Stimulated activated CD8-positive, alpha-beta memory T cell treated with anti-CD3 and anti-CD28 coated beads, Interleukin-12 subunit alpha, Interleukin-12 subunit beta, amount 100 ng/mL, for 1 hour (primary cell): ENCODE measurements at regions not wholly inside any gene's neighbourhood (a gene's known extent, or its start where the extent isn't known, plus 50 kb on each side); places are given as distances from the start of the nearest gene placed in this dataset.

Experiments
- DNase-seq: peaks from one replicate; pipeline ENCODE4 v3.0.0-alpha.2; 2020; ENCODE audit warnings: low read depth

- DNase-seq = no peak
These were observed 379.2 kb upstream of the ZMIZ1 start for GRCh38 chr10:78689584-78689935.

DNA sequence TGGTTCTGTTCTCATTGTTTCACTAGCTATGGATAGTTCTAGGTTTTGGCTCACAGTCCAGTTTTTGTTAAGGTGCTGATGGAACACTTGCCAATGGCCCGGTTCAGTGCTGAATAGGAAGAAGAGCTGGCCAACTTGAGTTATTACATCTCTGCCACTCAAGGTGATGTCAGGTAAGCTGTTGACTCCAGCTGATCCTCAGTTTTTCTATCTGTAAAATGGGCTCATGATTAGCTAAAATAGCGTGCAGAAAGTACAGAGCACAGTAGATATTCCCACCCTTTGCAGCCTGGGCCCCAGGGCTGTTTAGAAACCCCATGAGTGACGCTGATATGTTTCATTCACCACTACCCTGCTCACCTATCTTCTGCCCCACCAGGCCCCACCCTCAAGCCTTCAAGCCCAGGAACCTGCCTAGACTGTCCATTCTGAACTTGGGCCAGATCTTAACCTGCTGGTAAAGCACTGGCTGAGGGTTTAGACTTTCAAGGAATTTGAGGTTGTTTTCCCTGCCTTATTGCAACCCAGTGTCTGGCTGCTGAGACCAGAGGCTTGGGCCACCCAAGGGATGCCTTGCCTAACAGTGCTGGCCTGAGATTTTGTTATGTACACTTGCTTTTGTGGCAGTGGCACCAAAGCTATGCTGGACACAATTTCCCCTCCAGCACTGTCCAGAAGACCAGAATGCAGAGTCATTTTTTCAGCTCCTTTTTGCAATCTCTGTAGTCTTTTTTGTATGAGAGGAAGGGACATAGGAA, 378.2 kb upstream of the ZMIZ1 start:
- DNase-seq = no peak

- DNase-seq = no peak
These were observed 377.3 kb upstream of the ZMIZ1 start for GRCh38 chr10:78691301-78692030.

- no peak for DNase-seq
These were observed 376.7 kb upstream of the ZMIZ1 start for GRCh38 chr10:78692071-78692470.

- DNase-seq = no peak
These were observed 372.9 kb upstream of the ZMIZ1 start for GRCh38 chr10:78695846-78696245.

GRCh38 chr10:78696791-78697395, 371.9 kb upstream of the ZMIZ1 start:
- no peak for DNase-seq

DNA sequence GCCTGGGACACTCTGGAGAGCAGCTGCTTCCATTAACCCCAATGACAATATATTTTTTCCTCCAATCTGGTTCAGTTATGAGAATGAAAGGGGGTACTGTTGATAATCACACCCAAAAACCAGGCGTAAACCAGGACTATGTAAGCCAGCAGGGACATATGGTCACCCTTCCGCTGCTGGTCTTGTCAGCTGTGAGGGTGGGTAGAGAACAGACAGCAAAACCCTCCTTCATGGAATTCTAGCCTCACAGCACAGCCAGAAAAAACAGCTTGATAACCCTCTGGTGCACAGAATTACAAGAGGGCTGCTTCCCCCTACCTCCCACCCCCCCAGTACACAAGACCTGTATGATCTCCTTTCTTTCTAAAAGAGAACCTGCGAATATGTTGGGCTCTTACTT, 368.8 kb upstream of the ZMIZ1 start:
- no peak for DNase-seq

GRCh38 chr10:78700413-78700812, 368.4 kb upstream of the ZMIZ1 start:
- no peak for DNase-seq

DNA sequence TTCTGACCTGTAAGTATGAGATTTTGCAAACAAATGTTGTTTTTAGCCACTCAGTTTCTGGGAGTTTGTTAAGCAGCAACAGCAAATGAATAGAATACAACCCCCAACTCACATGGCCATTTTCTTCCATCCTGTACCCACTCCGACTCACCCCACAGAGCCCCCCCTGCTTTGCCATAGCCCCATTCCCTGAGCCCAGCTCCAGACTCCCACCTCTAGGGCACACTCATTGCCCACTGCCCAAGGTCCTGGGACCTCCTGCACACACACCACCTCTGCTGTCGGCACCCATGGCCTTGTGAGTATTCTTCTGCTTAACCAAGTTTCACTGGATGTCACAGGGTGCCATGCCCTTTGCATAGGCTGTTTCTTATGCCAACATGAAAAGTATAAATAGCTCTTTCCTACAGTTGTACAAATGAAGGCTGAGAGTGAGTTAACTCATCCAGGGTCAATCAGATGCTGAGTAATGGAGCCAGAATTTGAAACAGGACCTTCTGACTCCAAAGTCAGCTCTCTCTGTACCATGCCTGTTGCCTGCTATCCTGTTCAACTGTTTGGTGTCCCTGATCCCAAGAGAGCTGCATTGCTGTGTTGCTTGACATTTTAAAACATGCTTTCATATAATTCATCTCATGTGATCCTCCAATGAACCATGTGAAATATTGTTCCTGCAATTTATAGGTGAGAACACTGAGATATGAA, 367.8 kb upstream of the ZMIZ1 start:
- no peak for DNase-seq

GRCh38 chr10:78702186-78702585, 366.6 kb upstream of the ZMIZ1 start:
- no peak for DNase-seq

DNA sequence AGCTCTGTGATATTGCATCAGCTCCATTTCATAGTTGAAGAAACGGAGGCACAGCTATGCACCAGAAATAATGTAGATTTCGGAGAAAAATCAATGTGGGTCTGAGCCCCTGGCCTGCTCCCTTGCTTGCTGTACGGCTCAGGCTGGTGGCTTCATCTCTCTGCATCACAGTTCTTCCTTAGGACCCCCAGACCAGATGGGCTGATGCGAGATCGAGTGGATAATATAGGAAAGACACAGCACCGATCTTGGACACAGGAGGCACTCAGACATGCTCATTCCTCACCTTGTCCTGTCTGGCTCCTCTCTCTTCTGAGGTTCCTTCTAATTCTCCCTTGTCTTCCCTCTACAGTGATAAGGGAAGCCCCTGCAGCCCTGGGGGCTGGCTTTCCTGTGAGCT, 365.9 kb upstream of the ZMIZ1 start:
- no peak for DNase-seq

GRCh38 chr10:78703593-78703992, 365.2 kb upstream of the ZMIZ1 start:
- no peak for DNase-seq

DNA sequence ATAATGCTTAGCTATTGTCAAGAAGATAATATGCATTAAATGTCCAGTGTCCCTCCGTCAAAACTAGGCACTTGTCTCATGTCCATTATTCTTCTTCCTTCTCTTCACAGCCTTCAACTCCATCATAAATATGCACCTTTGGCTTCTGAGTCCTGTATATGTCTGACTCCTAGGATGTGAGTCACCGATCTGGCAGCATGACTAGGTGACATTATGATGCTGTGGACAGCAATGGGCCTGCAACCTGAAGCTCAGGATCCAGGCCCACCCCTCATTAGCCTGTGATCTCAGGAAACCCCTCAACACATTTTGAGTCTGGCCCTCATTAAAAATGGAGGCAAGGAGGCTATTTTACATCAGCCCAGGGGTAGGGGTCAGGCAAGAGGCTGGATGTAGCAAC, 362.5 kb upstream of the ZMIZ1 start:
- DNase-seq = no peak

GRCh38 chr10:78706726-78707540, 361.8 kb upstream of the ZMIZ1 start:
- no peak for DNase-seq

- DNase-seq = no peak
These were observed 361.0 kb upstream of the ZMIZ1 start for GRCh38 chr10:78707745-78708144.

DNA sequence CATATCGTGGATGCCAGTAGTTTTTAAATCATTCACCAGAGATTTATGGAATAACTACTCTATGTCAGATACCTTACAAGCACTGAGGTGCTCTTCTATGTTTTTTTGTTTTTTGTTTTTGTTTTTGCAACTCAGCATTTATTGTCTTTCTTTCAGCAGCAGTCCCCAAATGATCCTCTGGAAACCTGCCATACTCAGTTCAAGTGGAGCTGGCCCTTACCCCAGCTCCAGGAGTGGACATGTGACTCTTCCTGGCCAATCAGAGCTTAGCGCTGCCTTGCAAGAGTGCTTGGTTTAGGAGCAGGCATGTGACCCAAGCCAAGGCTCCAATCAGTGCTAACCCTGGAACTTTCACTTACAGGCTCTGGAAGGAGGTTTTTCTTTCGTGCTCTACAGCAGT, 356.6 kb upstream of the ZMIZ1 start:
- DNase-seq = no peak

DNA sequence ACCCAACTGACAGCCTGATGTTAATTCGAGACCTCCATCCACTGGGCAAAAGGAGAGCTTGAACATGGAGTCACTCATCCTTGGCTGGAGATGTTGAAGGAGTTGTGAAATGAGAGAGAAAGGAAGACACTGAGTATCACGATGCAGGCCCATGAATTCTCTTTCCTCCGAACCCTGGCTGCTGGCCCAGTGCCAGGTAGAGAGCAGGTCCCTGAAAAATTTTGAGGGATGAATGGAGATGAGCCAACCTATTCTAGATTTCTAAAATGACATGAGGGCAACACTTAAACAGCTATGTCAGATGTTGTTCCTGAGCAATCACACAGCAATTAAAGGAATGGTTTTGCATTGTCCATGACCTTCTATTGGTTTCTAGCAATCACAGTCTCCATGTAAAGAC, 355.1 kb upstream of the ZMIZ1 start:
- no peak for DNase-seq

DNA sequence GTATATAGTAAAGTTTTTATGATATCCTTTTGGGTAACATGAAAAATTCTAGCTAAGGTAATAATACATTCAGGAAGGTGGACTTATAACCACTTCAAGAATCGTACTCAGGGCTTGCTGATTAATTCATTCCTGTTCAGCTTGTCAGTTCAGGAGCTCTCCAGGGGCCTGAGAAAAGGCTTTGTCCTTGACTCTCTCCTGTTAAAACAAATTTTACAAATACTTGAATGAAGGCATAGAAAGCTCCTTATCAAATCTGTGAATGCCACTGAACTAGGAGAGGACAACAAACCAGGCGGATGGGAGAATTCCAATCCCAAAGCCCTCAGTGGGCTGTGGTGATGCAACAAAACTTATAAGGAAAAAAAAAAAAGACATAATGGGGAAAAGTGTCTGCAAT, 354.5 kb upstream of the ZMIZ1 start:
- DNase-seq = no peak

DNA sequence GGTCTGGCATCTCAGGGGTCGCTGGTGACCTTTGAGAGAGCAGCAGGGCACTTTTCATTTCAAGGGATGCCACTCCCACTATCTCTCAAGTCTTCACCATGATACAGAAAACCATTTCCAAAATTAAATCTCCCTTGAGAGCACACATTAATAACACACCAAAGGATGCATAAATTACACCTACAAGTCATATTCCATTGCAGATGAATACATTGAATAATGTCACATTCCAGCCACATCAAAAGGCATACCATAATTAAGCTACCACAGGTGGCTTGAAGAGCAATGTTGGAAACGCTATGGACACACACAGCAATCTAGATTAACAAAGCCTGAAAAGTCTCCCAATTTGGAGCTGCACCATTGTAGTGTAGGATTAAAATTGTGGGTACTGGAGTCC, 353.3 kb upstream of the ZMIZ1 start:
- DNase-seq = no peak

DNA sequence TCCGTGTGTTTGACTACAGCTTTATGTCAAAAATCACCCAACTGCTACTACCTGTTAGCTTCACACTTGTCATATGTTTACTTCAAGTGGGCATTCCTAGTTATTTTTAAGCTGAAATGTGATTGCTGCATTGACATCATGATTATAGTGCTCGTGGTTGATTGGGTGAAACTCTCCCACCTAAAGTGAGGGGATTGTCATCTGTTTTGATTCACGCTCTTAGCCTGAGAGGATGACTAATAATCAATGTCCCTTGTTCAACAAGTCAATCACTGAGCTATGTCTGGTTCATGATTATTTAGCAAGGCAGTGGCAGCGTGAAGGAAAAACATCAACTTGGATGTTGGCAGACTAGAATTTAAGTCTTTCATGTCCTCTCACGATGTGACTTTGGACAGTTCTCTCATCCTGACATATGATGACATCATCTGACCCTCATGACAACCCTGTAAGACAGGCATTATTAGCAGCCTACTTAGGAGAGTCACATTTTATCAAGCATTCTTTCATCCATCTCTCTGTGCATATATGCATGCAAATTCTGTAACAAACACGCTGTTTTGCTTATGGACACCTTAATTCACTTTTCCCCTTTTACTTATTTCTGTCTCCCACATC, 352.6 kb upstream of the ZMIZ1 start:
- DNase-seq = no peak

DNA sequence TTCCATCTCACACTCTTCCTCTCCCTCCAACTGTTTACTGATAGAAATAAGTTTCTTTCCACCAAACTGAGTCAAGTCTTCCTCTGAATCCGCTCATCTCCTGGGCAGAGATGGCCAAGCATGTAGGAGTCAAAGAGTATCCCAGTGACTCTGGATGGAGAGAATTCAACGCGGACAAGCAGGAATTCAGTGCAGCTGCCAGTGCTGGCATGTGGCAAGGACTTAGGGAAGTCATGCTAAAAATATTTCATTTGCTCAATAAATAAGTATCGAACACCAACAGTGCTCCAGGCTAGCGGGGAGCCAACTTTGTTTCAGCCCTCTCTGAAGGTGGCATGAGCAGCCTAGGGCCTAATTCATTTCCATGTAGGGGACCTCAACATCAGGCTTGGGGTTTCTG, 351.6 kb upstream of the ZMIZ1 start:
- no peak for DNase-seq
